HepG2 (cell line): ENCODE measurements at regions not wholly inside any gene's neighbourhood (a gene's known extent, or its start where the extent isn't known, plus 50 kb on each side); places are given as distances from the start of the nearest gene placed in this dataset.
"Not testable (repeated sequence)": the region's sequence is repeated elsewhere in the genome, so short reads cannot be mapped to it uniquely, and the experiment has no call there.

ENCODE experiments used
- ARNTL ChIP-seq: sonication (generic); formaldehyde crosslinking; IDR thresholded peaks from 2 replicates; pipeline ENCODE4 v1.4.0; 2020; ENCODE audit warnings: mild to moderate bottlenecking, missing genetic modification reagents
- CREB1 ChIP-seq, 2 experiments: fragments of 450-650 bp in 1 of 2; IDR thresholded peaks; 2 replicates each; pipeline ENCODE4 v1.6.1; 2016 to 2017; ENCODE audit warnings: control low read depth in 1 of 2, mild to moderate bottlenecking in 1 of 2, missing compliant biosample characterization in 1 of 2, missing genetic modification characterization in 1 of 2
- EZH2 ChIP-seq: conservative IDR thresholded peaks from 2 replicates; pipeline ENCODE4 v1.6.1; 2012; ENCODE audit warnings: mild to moderate bottlenecking, low read depth, low read length, moderate library complexity
- IKZF1 ChIP-seq: fragments of 450-650 bp; IDR thresholded peaks from 2 replicates; pipeline ENCODE4 v1.7.1; 2016
- SRSF4 ChIP-seq: fragments of 200-400 bp; formaldehyde crosslinking; IDR thresholded peaks from one replicate; pipeline ENCODE4 v1.6.1; 2018; ENCODE audit warnings: mild to moderate bottlenecking, low read depth, low read length, moderate library complexity; ENCODE audit not compliant: poor library complexity, severe bottlenecking
- ZNF205 ChIP-seq: IDR thresholded peaks from 2 replicates; pipeline ENCODE4 v1.6.1; 2018; ENCODE audit warnings: missing biosample characterization, missing genetic modification reagents
- ZNF3 ChIP-seq: IDR thresholded peaks from 2 replicates; pipeline ENCODE4 v1.7.0; 2017; ENCODE audit warnings: inconsistent platforms
- ZNF563 ChIP-seq: sonication (generic); formaldehyde crosslinking; IDR thresholded peaks from 2 replicates; pipeline ENCODE4 v1.8.0; 2022; ENCODE audit warnings: mild to moderate bottlenecking, moderate library complexity, missing genetic modification reagents
- ZNF713 ChIP-seq: sonication (generic); formaldehyde crosslinking; IDR thresholded peaks from 2 replicates; pipeline ENCODE4 v1.4.0; 2020; ENCODE audit warnings: mild to moderate bottlenecking, missing genetic modification reagents
- ZSCAN29 ChIP-seq: sonication (generic); formaldehyde crosslinking; conservative IDR thresholded peaks from 2 replicates; pipeline ENCODE4 v1.4.0; 2020; ENCODE audit warnings: mild to moderate bottlenecking, missing genetic modification reagents
- TF ChIP-seq, protein P1 (sequence below): sonication (generic); formaldehyde crosslinking; IDR thresholded peaks from 2 replicates; pipeline ENCODE4 v1.4.0; 2020; ENCODE audit warnings: missing genetic modification reagents, borderline replicate concordance
- TF ChIP-seq, protein P2 (sequence below): sonication (generic); formaldehyde crosslinking; IDR thresholded peaks from 2 replicates; pipeline ENCODE4 v1.5.0; 2020; ENCODE audit warnings: mild to moderate bottlenecking, missing genetic modification reagents, moderate library complexity

DNA sequence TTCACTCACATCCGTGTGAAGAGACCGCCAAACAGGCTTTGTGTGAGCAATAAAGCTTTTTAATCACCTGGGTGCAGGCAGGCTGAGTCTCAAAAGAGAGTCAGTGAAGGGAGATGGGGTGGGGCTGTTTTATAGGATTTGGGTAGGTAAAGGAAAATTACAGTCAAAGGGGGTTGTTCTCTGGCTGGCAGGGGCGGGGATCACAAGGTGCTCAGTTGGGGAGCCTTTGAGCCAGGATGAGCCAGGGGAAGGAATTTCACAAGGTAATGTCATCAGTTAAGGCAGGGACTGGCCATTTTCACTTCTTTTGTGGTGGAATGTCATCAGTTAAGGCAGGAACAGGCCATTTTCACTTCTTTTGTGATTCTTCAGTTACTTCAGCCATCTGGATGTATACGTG is 210.3 kb upstream of the ELL2 start:
- not testable (repeated sequence) for TF ChIP-seq CREB1 (IDR thresholded peaks at IDR 0.05); CREB1 (CRISPR knock-in tag; IDR thresholded peaks at IDR 0.05); ZNF3; ZNF713 (CRISPR knock-in tag); EZH2; ZNF563 (CRISPR knock-in tag); IKZF1; ZNF205; SRSF4; ZSCAN29; ARNTL (CRISPR knock-in tag)
- TF ChIP-seq, protein P1, sequence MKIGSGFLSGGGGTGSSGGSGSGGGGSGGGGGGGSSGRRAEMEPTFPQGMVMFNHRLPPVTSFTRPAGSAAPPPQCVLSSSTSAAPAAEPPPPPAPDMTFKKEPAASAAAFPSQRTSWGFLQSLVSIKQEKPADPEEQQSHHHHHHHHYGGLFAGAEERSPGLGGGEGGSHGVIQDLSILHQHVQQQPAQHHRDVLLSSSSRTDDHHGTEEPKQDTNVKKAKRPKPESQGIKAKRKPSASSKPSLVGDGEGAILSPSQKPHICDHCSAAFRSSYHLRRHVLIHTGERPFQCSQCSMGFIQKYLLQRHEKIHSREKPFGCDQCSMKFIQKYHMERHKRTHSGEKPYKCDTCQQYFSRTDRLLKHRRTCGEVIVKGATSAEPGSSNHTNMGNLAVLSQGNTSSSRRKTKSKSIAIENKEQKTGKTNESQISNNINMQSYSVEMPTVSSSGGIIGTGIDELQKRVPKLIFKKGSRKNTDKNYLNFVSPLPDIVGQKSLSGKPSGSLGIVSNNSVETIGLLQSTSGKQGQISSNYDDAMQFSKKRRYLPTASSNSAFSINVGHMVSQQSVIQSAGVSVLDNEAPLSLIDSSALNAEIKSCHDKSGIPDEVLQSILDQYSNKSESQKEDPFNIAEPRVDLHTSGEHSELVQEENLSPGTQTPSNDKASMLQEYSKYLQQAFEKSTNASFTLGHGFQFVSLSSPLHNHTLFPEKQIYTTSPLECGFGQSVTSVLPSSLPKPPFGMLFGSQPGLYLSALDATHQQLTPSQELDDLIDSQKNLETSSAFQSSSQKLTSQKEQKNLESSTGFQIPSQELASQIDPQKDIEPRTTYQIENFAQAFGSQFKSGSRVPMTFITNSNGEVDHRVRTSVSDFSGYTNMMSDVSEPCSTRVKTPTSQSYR (CRISPR knock-in tag): not testable (repeated sequence)
- TF ChIP-seq, protein P2, sequence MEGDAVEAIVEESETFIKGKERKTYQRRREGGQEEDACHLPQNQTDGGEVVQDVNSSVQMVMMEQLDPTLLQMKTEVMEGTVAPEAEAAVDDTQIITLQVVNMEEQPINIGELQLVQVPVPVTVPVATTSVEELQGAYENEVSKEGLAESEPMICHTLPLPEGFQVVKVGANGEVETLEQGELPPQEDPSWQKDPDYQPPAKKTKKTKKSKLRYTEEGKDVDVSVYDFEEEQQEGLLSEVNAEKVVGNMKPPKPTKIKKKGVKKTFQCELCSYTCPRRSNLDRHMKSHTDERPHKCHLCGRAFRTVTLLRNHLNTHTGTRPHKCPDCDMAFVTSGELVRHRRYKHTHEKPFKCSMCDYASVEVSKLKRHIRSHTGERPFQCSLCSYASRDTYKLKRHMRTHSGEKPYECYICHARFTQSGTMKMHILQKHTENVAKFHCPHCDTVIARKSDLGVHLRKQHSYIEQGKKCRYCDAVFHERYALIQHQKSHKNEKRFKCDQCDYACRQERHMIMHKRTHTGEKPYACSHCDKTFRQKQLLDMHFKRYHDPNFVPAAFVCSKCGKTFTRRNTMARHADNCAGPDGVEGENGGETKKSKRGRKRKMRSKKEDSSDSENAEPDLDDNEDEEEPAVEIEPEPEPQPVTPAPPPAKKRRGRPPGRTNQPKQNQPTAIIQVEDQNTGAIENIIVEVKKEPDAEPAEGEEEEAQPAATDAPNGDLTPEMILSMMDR (CRISPR knock-in tag): not testable (repeated sequence)
